MM.1S (cell line): ENCODE measurements at regions not wholly inside any gene's neighbourhood (a gene's known extent, or its start where the extent isn't known, plus 50 kb on each side); places are given as distances from the start of the nearest gene placed in this dataset.

Experiments used
- EZH2 ChIP-seq: fragments of 300-600 bp; sonication (generic); optimal IDR thresholded peaks from 2 replicates; pipeline ENCODE3; 2017; ENCODE audit warnings: low read depth, mild to moderate bottlenecking, antibody characterized with exemption, low read length, mixed read lengths
- TF ChIP-seq, protein P1 (sequence below): fragments of 300-600 bp; sonication (generic); IDR thresholded peaks from 2 replicates; pipeline ENCODE4 v1.5.1; 2016; ENCODE audit warnings: antibody characterized with exemption, low read length, mixed read lengths

DNA sequence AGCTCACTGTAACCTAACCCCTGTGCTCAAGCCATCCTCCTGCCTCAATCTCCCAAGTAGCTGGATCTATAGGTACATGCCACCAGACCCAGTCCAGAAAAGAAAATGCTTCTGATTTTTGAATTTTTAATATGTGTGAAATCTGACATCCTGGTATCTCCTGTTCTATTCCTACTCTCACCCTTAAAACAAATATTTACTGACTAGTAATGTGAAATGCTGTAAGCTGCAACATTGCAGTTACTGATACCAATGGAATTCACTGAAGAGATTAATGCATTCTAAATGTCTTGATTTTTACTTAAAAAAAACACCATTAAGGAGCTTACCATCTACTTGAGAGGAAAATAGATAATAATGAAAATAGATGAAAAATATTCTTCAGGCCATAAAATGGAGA is 162.7 kb upstream of the TSLP start:
- TF ChIP-seq, protein P1, sequence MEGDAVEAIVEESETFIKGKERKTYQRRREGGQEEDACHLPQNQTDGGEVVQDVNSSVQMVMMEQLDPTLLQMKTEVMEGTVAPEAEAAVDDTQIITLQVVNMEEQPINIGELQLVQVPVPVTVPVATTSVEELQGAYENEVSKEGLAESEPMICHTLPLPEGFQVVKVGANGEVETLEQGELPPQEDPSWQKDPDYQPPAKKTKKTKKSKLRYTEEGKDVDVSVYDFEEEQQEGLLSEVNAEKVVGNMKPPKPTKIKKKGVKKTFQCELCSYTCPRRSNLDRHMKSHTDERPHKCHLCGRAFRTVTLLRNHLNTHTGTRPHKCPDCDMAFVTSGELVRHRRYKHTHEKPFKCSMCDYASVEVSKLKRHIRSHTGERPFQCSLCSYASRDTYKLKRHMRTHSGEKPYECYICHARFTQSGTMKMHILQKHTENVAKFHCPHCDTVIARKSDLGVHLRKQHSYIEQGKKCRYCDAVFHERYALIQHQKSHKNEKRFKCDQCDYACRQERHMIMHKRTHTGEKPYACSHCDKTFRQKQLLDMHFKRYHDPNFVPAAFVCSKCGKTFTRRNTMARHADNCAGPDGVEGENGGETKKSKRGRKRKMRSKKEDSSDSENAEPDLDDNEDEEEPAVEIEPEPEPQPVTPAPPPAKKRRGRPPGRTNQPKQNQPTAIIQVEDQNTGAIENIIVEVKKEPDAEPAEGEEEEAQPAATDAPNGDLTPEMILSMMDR = no peak
- TF ChIP-seq EZH2 = no peak
